A549 (cell line): ENCODE measurements at regions not wholly inside any gene's neighbourhood (a gene's known extent, or its start where the extent isn't known, plus 50 kb on each side); places are given as distances from the start of the nearest gene placed in this dataset.

Experiments used
- EHMT2 ChIP-seq: fragments of 200-600 bp; sonication (generic); IDR thresholded peaks from 2 replicates; pipeline ENCODE4 v1.6.1; 2016; ENCODE audit warnings: antibody characterized with exemption, low read depth, mild to moderate bottlenecking, moderate library complexity
- JUNB ChIP-seq: fragments of >200 bp; sonication (Bioruptor Twin); formaldehyde crosslinking; IDR thresholded peaks from 2 replicates; pipeline ENCODE4 v1.6.1; 2016
- MYC ChIP-seq: IDR thresholded peaks from 2 replicates; pipeline ENCODE4 v1.6.1; 2012; ENCODE audit warnings: mild to moderate bottlenecking, inconsistent platforms, low read length, improper control_type of control experiment, borderline replicate concordance
- POLR2AphosphoS2 ChIP-seq: conservative IDR thresholded peaks from 2 replicates; pipeline ENCODE4 v1.6.1; 2012; ENCODE audit warnings: low read length, improper control_type of control experiment, inconsistent platforms
- SMC3 ChIP-seq: fragments of >200 bp; sonication (Bioruptor Twin); formaldehyde crosslinking; IDR thresholded peaks from 3 replicates; pipeline ENCODE4 v1.6.1; 2018; ENCODE audit warnings: inconsistent platforms
- ZSCAN20 ChIP-seq: fragments of 250-450 bp; sonication (Bioruptor Pico); IDR thresholded peaks from 2 replicates; pipeline ENCODE4 v1.8.0; 2022; ENCODE audit warnings: mild to moderate bottlenecking, moderate library complexity
- TF ChIP-seq, protein P1 (sequence below): fragments of >200 bp; sonication (Bioruptor Twin); formaldehyde crosslinking; IDR thresholded peaks from 3 replicates; pipeline ENCODE4 v1.5.1; 2016

DNA sequence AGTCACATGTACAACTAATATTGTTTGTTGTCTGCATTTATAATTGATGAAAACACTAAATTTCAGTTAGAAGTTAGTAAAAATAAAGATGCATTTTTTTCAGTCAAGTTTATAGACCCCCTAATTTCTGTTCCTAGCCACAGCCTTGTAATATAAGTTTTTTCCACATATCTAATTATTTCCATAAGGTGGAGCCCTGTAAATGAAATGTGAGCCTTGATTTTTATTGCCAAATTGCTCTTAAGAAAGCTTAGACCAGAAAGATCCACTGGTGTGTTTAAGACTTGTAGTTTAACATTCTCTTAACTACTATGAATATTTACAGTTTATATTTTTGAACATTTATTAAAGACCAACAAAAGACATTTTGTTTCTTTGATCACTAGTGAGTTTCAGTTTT is 322.1 kb upstream of the RGS6 start:
- TF ChIP-seq EHMT2 = no peak
- no peak for TF ChIP-seq POLR2AphosphoS2
- TF ChIP-seq, protein P1, sequence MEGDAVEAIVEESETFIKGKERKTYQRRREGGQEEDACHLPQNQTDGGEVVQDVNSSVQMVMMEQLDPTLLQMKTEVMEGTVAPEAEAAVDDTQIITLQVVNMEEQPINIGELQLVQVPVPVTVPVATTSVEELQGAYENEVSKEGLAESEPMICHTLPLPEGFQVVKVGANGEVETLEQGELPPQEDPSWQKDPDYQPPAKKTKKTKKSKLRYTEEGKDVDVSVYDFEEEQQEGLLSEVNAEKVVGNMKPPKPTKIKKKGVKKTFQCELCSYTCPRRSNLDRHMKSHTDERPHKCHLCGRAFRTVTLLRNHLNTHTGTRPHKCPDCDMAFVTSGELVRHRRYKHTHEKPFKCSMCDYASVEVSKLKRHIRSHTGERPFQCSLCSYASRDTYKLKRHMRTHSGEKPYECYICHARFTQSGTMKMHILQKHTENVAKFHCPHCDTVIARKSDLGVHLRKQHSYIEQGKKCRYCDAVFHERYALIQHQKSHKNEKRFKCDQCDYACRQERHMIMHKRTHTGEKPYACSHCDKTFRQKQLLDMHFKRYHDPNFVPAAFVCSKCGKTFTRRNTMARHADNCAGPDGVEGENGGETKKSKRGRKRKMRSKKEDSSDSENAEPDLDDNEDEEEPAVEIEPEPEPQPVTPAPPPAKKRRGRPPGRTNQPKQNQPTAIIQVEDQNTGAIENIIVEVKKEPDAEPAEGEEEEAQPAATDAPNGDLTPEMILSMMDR = no peak
- no peak for TF ChIP-seq ZSCAN20 (CRISPR knock-in tag)
- no peak for TF ChIP-seq JUNB
- TF ChIP-seq MYC = no peak
- no peak for TF ChIP-seq SMC3
